ENCODE measurements at regions not wholly inside any gene's neighbourhood (a gene's known extent, or its start where the extent isn't known, plus 50 kb on each side); places are given as distances from the start of the nearest gene placed in this dataset.

- TF ChIP-seq POLR2A (IDR thresholded peaks at IDR 0.05; ENCODE audit: low read depth, low read length): no peak
- TF ChIP-seq POLR2AphosphoS5 (IDR thresholded peaks at IDR 0.05; ENCODE audit: low read depth, low read length): no peak
- no peak for TF ChIP-seq TAF1 (IDR thresholded peaks at IDR 0.05; ENCODE audit: borderline replicate concordance, low read depth, low read length)
These were observed 60.3 kb upstream of the ZNF81 start for GRCh38 chrX:47776292-47777006.
